ENCODE measurements at regions not wholly inside any gene's neighbourhood (a gene's known extent, or its start where the extent isn't known, plus 50 kb on each side); places are given as distances from the start of the nearest gene placed in this dataset.

- no peak for DNase-seq (ENCODE audit: low read depth in 4 of 4, low spot score in 2 of 4)
These were observed 62.7 kb downstream of the SIK1 start for GRCh38 chr21:43364261-43364510.

DNA sequence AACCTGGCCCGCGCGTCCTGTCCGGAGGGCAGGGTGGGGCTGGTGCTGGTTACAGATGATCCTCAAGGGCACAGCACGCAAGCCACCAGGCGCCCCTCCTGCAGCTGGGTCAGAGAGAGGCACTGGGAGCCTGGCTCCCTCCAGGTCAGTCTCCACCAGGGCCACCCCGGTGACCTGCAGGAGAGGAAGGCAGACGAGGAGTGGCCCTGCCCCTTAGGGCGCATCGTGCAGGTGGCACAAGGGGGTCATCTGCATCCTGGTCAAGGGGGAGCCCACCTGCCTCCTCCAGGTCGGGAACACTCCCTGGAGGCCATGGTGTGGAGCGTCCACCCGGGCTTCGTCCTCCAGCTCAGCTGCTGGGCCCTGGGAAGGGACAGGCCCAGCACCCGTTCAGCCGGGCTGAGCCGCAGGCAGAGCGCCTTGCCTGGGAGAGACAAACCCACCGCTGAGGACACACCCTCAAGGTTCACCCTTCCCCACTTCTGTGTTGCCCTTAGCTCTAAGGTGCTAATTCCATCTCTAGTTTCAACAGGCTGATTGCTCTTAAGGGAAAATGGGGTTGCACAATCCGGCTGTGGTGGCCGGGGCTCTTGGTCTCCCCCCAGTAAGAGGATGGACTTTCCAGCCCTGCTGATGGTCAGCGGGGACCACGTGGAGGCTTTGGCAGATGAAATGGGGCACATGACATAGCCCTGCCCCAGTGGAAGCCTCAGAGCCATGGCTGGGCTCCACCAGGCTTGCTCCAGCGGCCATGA lies 63.2 kb downstream of the SIK1 start:
- DNase-seq (ENCODE audit: low read depth in 4 of 4, low spot score in 2 of 4) = no peak

- DNase-seq (ENCODE audit: low read depth in 4 of 4, low spot score in 2 of 4) = no peak
These were observed 64.0 kb downstream of the SIK1 start for GRCh38 chr21:43362915-43363314.

DNA sequence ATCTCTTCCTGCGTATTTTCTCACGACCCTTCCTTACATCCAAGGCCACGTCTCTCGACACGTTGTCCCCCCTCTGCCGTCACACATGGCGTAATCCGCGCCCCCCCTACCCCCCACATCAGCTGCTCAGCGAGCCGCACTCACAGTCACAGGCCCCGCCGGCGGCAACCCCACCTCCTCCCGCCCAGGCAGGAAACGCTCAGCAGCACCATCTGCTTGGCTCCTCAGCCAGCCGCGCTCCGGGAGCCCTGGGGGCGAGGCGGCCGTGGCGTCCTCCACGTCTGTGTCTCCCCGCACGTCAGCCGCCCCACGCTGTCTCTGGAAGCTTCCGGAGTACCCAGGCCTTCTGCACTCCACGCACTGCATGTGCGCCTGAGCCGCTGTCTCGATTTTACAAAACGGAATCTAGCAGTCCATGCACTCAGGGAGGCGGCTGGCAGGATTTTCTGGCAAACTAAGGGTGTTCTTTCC lies 64.6 kb downstream of the SIK1 start:
- DNase-seq (ENCODE audit: low read depth in 4 of 4, low spot score in 2 of 4) = peak in 1 of 4 donors; percentile 52

- DNase-seq (ENCODE audit: low read depth in 4 of 4, low spot score in 2 of 4) = no peak
These were observed 65.2 kb downstream of the SIK1 start for GRCh38 chr21:43361493-43362296.

DNA sequence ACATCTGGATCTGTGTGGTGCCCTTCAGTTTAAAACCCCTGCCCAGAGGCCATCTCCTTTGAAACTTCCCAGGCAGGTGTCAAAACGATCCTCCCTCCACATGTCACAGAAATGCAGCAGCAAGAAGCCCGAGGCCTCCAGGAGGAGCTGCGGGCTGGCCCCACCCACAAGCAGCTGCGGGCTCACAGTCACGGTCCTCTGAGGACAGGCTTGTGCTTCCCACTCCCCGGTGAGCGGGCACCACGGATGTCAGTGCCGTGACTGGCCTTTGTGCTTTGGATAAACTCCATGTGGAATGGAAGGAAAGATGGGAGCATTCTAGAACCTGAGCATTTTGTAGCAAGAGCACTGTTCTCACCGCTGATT lies 65.8 kb downstream of the SIK1 start:
- no peak for DNase-seq (ENCODE audit: low read depth in 4 of 4, low spot score in 2 of 4)

GRCh38 chr21:43360441-43361126 lies 66.3 kb downstream of the SIK1 start:
- no peak for DNase-seq (ENCODE audit: low read depth in 4 of 4, low spot score in 2 of 4)

GRCh38 chr21:43358940-43359822 lies 67.8 kb downstream of the SIK1 start:
- no peak for DNase-seq (ENCODE audit: low read depth in 4 of 4, low spot score in 2 of 4)

- DNase-seq (ENCODE audit: low read depth in 4 of 4, low spot score in 2 of 4) = no peak
These were observed 69.1 kb downstream of the SIK1 start for GRCh38 chr21:43357715-43358430.

DNA sequence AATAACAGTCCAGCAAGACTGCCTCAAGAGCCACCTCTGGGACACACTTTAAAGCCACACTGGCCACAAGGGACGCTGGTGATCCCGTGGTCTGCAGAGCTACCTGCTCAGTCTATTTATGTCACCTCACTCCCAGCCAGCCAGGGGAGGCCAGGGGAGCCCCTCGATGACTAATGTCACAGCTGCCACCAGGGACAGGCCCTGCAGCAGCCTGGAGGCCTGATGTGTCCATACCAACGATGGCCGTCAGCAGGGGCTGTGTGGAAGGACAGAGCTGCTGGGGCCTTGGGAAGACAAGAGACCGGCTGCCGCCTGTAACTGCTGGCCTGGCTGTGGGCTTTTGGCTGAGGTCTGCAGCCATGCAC lies 71.0 kb downstream of the SIK1 start:
- no peak for DNase-seq (ENCODE audit: low read depth in 4 of 4, low spot score in 2 of 4)

GRCh38 chr21:43355266-43355924 lies 71.5 kb downstream of the SIK1 start:
- no peak for DNase-seq (ENCODE audit: low read depth in 4 of 4, low spot score in 2 of 4)

DNA sequence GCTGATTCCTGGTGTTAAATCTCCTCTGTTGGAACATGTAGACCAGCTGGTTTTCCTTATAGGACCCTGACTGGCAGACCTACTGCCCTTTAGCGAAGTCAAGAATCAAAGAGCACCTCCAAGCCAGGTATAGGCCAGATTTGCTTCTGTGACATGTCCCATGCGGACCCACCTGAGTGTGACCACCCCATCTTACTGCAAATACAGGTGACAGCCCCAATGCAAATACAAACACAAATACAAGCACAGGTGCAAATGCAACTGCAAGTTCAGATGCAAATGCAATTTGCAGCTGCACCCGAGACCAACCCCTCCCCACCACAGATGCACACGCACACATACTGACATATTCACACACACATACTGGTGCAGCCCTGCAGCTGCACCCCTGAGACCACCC lies 72.3 kb downstream of the SIK1 start:
- no peak for DNase-seq (ENCODE audit: low read depth in 4 of 4, low spot score in 2 of 4)

DNA sequence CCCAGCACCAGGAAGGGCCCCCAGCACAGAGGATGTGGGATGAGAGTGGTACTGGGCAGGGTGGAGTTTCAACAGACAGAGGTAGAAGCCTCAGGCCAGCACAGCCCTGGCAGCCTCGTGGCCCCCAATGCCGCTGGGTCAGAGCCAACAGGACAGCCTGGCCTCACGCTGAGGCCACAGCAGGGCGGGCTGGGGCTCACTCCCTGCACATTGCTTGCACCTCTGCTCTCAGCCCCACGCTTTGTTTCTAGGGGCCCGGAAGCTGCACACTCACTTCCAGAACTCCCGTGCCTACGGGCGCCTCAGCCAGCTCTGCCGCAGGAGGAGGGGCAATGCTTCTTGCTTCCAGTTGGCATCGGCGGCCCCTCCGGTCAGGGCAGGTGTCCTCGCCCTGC lies 72.9 kb downstream of the SIK1 start:
- no peak for DNase-seq (ENCODE audit: low read depth in 4 of 4, low spot score in 2 of 4)

- DNase-seq (ENCODE audit: low read depth in 4 of 4, low spot score in 2 of 4) = no peak
These were observed 73.5 kb downstream of the SIK1 start for GRCh38 chr21:43353282-43354025.

DNA sequence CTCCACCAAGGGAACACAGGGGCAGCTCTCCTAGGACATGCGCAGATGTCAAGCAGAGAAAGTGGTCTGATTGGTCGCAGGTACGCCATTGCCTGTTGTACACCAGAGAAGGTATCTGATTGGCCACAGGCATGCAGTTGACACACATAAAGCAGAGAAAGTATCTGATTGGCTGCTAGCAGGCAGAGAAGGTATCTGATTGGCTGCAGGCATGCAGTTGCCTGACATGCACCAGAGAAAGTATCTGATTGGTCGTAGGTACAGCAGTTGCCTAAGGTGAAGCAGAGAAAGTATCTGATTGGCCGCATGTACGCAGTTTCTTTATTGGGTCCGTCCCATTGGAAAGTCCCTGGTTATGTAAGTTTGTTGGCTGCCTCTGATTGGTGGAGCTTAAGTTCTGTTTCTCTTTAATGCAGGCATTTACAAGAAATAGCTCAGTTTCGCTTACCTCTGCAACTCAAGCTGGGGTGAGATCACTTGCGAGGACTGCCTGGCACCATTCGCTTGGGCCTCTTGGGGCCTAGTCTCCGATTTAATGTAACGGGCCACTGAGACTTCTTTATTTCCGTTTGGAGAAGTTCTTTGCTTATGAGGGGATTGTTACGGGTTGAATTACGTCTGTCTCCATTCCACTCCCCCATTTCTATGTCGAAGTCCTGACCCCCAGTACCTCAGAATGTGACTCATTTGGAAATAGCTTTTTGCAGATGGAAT lies 74.2 kb downstream of the SIK1 start:
- no peak for DNase-seq (ENCODE audit: low read depth in 4 of 4, low spot score in 2 of 4)

DNA sequence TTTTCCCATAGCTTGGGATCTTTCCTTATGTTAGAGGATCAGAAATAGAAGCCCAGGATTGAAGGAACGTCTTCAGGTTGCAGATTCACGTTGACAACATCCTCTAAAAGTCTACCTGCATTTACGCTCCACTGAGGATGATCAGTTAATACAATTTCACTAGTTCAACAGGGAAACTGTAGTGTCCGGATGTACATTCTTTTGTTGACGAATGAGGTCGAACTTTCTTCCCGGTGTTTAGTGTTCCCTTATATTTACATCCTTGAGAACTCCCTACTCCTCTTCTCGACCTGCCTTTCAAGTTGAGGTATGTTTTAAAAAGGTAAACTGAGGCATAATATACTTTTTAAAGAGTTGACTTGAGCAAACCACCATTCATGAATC lies 74.8 kb downstream of the SIK1 start:
- no peak for DNase-seq (ENCODE audit: low read depth in 4 of 4, low spot score in 2 of 4)

DNA sequence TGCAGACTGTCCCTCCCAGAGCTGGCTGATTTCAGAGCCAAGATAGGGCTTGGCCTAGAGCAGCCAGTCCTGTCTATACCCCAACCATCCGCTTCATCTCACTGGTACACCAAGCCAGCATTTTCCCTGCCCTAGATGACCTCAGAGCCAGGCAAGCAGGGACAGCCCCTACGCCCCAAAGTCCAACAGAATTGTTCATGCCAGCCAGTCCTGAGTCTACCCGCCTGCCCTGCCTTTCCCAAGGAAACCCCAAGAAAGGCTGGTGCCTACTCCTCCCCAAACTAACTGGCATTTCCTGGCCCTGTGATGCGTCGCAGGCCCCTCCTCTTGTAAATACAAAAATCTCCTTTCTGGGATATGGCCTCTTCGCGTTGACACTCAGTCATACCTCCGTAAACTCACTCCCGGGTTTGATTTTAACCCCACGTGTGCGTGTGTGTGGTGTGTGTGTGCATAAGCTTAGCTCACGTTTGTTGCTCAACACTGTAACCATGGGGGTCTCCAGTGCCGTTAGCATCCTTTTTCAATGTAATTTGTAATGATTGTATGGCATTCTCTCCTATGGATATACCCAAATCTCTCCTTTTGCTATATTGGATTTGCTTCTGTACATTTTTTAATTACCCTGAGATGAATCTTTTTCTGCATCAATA lies 75.3 kb downstream of the SIK1 start:
- DNase-seq (ENCODE audit: low read depth in 4 of 4, low spot score in 2 of 4) = no peak

- no peak for DNase-seq (ENCODE audit: low read depth in 4 of 4, low spot score in 2 of 4)
These were observed 77.3 kb downstream of the SIK1 start for GRCh38 chr21:43349644-43350043.

Measured in left renal cortex interstitium (tissue), 4 donors.